PFSK-1 (cell line): ENCODE measurements at regions not wholly inside any gene's neighbourhood (a gene's known extent, or its start where the extent isn't known, plus 50 kb on each side); places are given as distances from the start of the nearest gene placed in this dataset.

Experiments
- FOXP2 ChIP-seq: optimal IDR thresholded peaks from 2 replicates; pipeline ENCODE3; 2011; ENCODE audit warnings: borderline replicate concordance, control low read depth, inconsistent platforms; ENCODE audit not compliant: insufficient read depth; ENCODE audit errors: extremely low read length, extremely low read depth
- POLR2AphosphoS5 ChIP-seq: IDR thresholded peaks from 2 replicates; pipeline ENCODE4 v1.6.1; 2012; ENCODE audit warnings: low read depth, mild to moderate bottlenecking, control low read depth, low read length, moderate library complexity
- REST ChIP-seq, 2 experiments: IDR thresholded peaks; 2 replicates each; pipeline versions ENCODE4 v1.6.1 to v1.8.0; 2011 to 2012; ENCODE audit warnings: low read depth in 2 of 2, low read length in 2 of 2, control low read depth in 1 of 2, inconsistent platforms in 1 of 2, mild to moderate bottlenecking in 1 of 2, moderate library complexity in 1 of 2; ENCODE audit not compliant: insufficient read depth in 1 of 2
- SIN3A ChIP-seq: IDR thresholded peaks from 2 replicates; pipeline ENCODE4 v1.6.1; 2012; ENCODE audit warnings: mild to moderate bottlenecking, low read length, moderate library complexity, borderline replicate concordance; ENCODE audit not compliant: insufficient read depth
- TAF1 ChIP-seq: IDR thresholded peaks from 2 replicates; pipeline ENCODE4 v1.6.1; 2012; ENCODE audit warnings: low read length, control low read depth, borderline replicate concordance; ENCODE audit not compliant: insufficient read depth

GRCh38 chr2:9782197-9782719 lies 61.0 kb upstream of the TAF1B start:
- TF ChIP-seq TAF1 (no peak), POLR2AphosphoS5 (no peak), SIN3A (no peak), FOXP2 (no peak), REST (IDR thresholded peaks at IDR 0.05; ENCODE audit: insufficient read depth in 1 of 2, low read depth in 2 of 2, low read length in 2 of 2) (no peak)

- no peak for TF ChIP-seq POLR2AphosphoS5
Measured at GRCh38 chr2:9789371-9789770, 53.9 kb upstream of the TAF1B start.

- TF ChIP-seq POLR2AphosphoS5 (no peak), FOXP2 (no peak), TAF1 (no peak), SIN3A (no peak), REST (IDR thresholded peaks at IDR 0.05; ENCODE audit: insufficient read depth in 1 of 2, low read depth in 2 of 2, low read length in 2 of 2) (no peak)
Measured at GRCh38 chr2:9790702-9791225, 52.5 kb upstream of the TAF1B start.

GRCh38 chr2:9791711-9792110 lies 51.6 kb upstream of the TAF1B start:
- TF ChIP-seq FOXP2: no peak
- TF ChIP-seq POLR2AphosphoS5: no peak
- TF ChIP-seq SIN3A: no peak
- no peak for TF ChIP-seq REST (IDR thresholded peaks at IDR 0.05; ENCODE audit: insufficient read depth in 1 of 2, low read depth in 2 of 2, low read length in 2 of 2)
- TF ChIP-seq TAF1: no peak

GRCh38 chr2:9793156-9793917 lies 49.9 kb upstream of the TAF1B start:
- TF ChIP-seq TAF1 (no peak), REST (IDR thresholded peaks at IDR 0.05; ENCODE audit: insufficient read depth in 1 of 2, low read depth in 2 of 2, low read length in 2 of 2) (no peak), FOXP2 (no peak), SIN3A (no peak), POLR2AphosphoS5 (no peak)
